Chondrocyte (in vitro differentiated cells): ENCODE measurements at regions not wholly inside any gene's neighbourhood (a gene's known extent, or its start where the extent isn't known, plus 50 kb on each side); places are given as distances from the start of the nearest gene placed in this dataset.

ENCODE experiments used
- DNase-seq: peaks from one replicate; pipeline ENCODE4 v3.0.0; 2021; ENCODE audit warnings: mixed read lengths, low spot score
- H3K27ac Mint-ChIP-seq: one replicate; pipeline ENCODE4 v1.8.0; 2021; ENCODE audit warnings: mild to moderate bottlenecking, moderate library complexity, mixed read lengths; ENCODE audit not compliant: unreplicated experiment
- H3K27me3 Mint-ChIP-seq: 2 replicates; pipeline ENCODE4 v1.8.0; 2021; ENCODE audit warnings: low read depth, mixed read lengths
- H3K36me3 Mint-ChIP-seq: 2 replicates; pipeline ENCODE4 v1.8.0; 2021; ENCODE audit warnings: low read depth, mixed read lengths
- H3K4me1 Mint-ChIP-seq: 2 replicates; pipeline ENCODE4 v1.8.0; 2021; ENCODE audit warnings: low read depth, mild to moderate bottlenecking, mixed read lengths
- H3K4me3 Mint-ChIP-seq: one replicate; pipeline ENCODE4 v1.8.0; 2021; ENCODE audit warnings: mild to moderate bottlenecking, moderate library complexity, mixed read lengths; ENCODE audit not compliant: unreplicated experiment
- H3K9me3 Mint-ChIP-seq: 2 replicates; pipeline ENCODE4 v1.8.0; 2021; ENCODE audit warnings: low read depth, mixed read lengths
- CTCF ChIP-seq: fragments of 200-600 bp; sonication (generic); IDR thresholded peaks from 2 replicates; pipeline ENCODE4 v1.5.0; 2021; ENCODE audit warnings: antibody characterized with exemption, mild to moderate bottlenecking, moderate library complexity

- Mint-ChIP-seq H3K4me3 (no peak overlapping the region), H3K4me1 (no peaks in the 10 kb centered on the region), H3K27me3 (peaks cover 23% of the 10 kb centered on the region), H3K27ac (no peak overlapping the region), H3K9me3 (no peaks in the 10 kb centered on the region), H3K36me3 (no peaks in the 10 kb centered on the region)
- DNase-seq = no peak
- TF ChIP-seq CTCF = no peak
These were observed 107.5 kb upstream of the AMOT start for GRCh38 chrX:112947981-112948615.

- TF ChIP-seq CTCF = no peak
- Mint-ChIP-seq H3K36me3 (no peaks in the 10 kb centered on the region), H3K4me1 (no peaks in the 10 kb centered on the region), H3K9me3 (no peaks in the 10 kb centered on the region), H3K4me3 (no peak overlapping the region), H3K27me3 (peaks cover 20% of the 10 kb centered on the region), H3K27ac (no peak overlapping the region)
- DNase-seq = no peak
These were observed 105.6 kb upstream of the AMOT start for GRCh38 chrX:112946227-112946626.

GRCh38 chrX:112945826-112946225 lies 105.2 kb upstream of the AMOT start:
- DNase-seq = no peak
- no peaks in the 10 kb centered on the region for H3K9me3 Mint-ChIP-seq
- no peaks in the 10 kb centered on the region for H3K4me1 Mint-ChIP-seq
- peaks cover 20% of the 10 kb centered on the region for H3K27me3 Mint-ChIP-seq
- H3K27ac Mint-ChIP-seq = no peak overlapping the region
- H3K4me3 Mint-ChIP-seq = no peak overlapping the region
- TF ChIP-seq CTCF = no peak
- no peaks in the 10 kb centered on the region for H3K36me3 Mint-ChIP-seq

GRCh38 chrX:112941209-112941837 lies 100.7 kb upstream of the AMOT start:
- no peaks in the 10 kb centered on the region for H3K4me1 Mint-ChIP-seq
- H3K36me3 Mint-ChIP-seq = no peaks in the 10 kb centered on the region
- H3K27me3 Mint-ChIP-seq = peaks cover 22% of the 10 kb centered on the region
- H3K4me3 Mint-ChIP-seq = no peak overlapping the region
- no peaks in the 10 kb centered on the region for H3K9me3 Mint-ChIP-seq
- TF ChIP-seq CTCF = peak; percentile 56
- H3K27ac Mint-ChIP-seq = no peak overlapping the region
- DNase-seq = no peak

GRCh38 chrX:112935029-112935428 lies 94.4 kb upstream of the AMOT start:
- Mint-ChIP-seq H3K27me3 (peaks cover 14% of the 10 kb centered on the region), H3K27ac (no peak overlapping the region), H3K9me3 (peaks cover 5% of the 10 kb centered on the region), H3K36me3 (no peaks in the 10 kb centered on the region), H3K4me1 (peaks cover 5% of the 10 kb centered on the region), H3K4me3 (no peak overlapping the region)
- DNase-seq = no peak
- TF ChIP-seq CTCF = no peak
